GM18526 (cell line): ENCODE measurements at regions not wholly inside any gene's neighbourhood (a gene's known extent, or its start where the extent isn't known, plus 50 kb on each side); places are given as distances from the start of the nearest gene placed in this dataset.

Experiments used
- POLR2A ChIP-seq: IDR thresholded peaks from 3 replicates; pipeline ENCODE4 v1.6.1; 2011; ENCODE audit not compliant: insufficient read length; ENCODE audit errors: extremely low read depth

- no peak for TF ChIP-seq POLR2A
Observed at GRCh38 chr14:61925732-61926435, 163.7 kb downstream of the SNAPC1 start.

- no peak for TF ChIP-seq POLR2A
Observed at GRCh38 chr14:61927060-61927459, 164.8 kb downstream of the SNAPC1 start.

GRCh38 chr14:61927520-61927919, 165.3 kb downstream of the SNAPC1 start:
- TF ChIP-seq POLR2A, result no peak

- TF ChIP-seq POLR2A, result no peak
Observed at GRCh38 chr14:61928300-61928699, 166.1 kb downstream of the SNAPC1 start.

GRCh38 chr14:61928701-61929100, 166.5 kb downstream of the SNAPC1 start:
- no peak for TF ChIP-seq POLR2A

- TF ChIP-seq POLR2A, result no peak
Observed at GRCh38 chr14:61929651-61930050, 167.4 kb downstream of the SNAPC1 start.

- TF ChIP-seq POLR2A, result no peak
Observed at GRCh38 chr14:61930101-61930857, 168.1 kb downstream of the SNAPC1 start.

GRCh38 chr14:61932974-61933373, 170.8 kb downstream of the SNAPC1 start:
- no peak for TF ChIP-seq POLR2A

- TF ChIP-seq POLR2A, result no peak
Observed at GRCh38 chr14:61934385-61934784, 172.2 kb downstream of the SNAPC1 start.

- TF ChIP-seq POLR2A, result no peak
Observed at GRCh38 chr14:61939776-61940175, 177.6 kb downstream of the SNAPC1 start.

GRCh38 chr14:61940666-61941420, 178.6 kb downstream of the SNAPC1 start:
- TF ChIP-seq POLR2A, result no peak

- no peak for TF ChIP-seq POLR2A
Observed at GRCh38 chr14:61941421-61942150, 179.4 kb downstream of the SNAPC1 start.

- no peak for TF ChIP-seq POLR2A
Observed at GRCh38 chr14:61948376-61948775, 186.2 kb downstream of the SNAPC1 start.

- no peak for TF ChIP-seq POLR2A
Observed at GRCh38 chr14:61950340-61950739, 188.1 kb downstream of the SNAPC1 start.

- TF ChIP-seq POLR2A, result no peak
Observed at GRCh38 chr14:61953602-61954001, 191.4 kb downstream of the SNAPC1 start.
